ENCODE measurements at regions not wholly inside any gene's neighbourhood (a gene's known extent, or its start where the extent isn't known, plus 50 kb on each side); places are given as distances from the start of the nearest gene placed in this dataset.

DNA sequence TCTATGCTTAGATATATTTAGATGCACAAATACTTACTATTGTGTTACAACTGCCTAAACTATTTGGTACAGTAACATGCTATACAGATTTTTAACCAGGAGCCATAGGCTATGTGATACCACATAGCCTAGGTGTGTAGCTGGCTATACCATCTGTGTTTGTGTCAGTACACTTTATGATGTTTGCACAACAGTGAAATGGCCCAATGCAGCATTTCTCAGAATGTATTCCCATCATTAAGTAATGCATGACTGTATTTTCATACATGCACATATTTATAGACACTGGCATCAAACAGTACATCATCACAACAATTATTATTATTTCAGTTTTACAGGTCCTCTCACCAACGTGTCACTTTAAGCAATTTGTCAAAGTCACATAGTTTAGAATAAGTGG lies 979.5 kb upstream of the TENM4 start:
- Histone ChIP-seq H3K27ac (no peak overlapping the region), H3K4me3 (no peak overlapping the region)
- no peak for DNase-seq (ENCODE audit: low spot score)
- no peak for TF ChIP-seq CTCF (IDR thresholded peaks at IDR 0.05)

- DNase-seq (ENCODE audit: low spot score) = no peak
- Histone ChIP-seq H3K4me3 (no peak overlapping the region), H3K27ac (no peak overlapping the region)
- no peak for TF ChIP-seq CTCF (IDR thresholded peaks at IDR 0.05)
Measured at GRCh38 chr11:80417681-80418080, 976.9 kb upstream of the TENM4 start.

DNA sequence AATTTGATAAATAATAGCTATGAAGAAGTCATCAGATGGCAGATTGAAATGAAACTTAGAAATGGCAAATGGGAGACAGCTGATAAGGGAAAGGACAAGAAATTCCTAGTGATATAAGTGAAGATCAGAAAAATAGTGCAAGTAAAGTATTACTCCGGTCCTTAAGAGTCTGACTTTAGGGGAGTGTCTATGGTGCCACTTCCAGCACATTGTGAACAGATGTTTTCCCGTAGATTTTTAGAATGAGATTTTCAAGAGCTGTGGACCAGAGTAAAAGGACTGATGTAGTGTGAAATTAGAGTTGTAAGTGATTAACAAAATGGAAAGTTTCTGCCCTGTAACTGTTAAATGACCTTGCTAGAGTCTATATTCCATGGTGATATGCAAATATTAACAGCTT lies 974.8 kb upstream of the TENM4 start:
- no peak overlapping the region for H3K4me3 ChIP-seq
- H3K27ac ChIP-seq = no peak overlapping the region
- DNase-seq (ENCODE audit: low spot score) = no peak
- TF ChIP-seq CTCF (IDR thresholded peaks at IDR 0.05) = no peak

DNA sequence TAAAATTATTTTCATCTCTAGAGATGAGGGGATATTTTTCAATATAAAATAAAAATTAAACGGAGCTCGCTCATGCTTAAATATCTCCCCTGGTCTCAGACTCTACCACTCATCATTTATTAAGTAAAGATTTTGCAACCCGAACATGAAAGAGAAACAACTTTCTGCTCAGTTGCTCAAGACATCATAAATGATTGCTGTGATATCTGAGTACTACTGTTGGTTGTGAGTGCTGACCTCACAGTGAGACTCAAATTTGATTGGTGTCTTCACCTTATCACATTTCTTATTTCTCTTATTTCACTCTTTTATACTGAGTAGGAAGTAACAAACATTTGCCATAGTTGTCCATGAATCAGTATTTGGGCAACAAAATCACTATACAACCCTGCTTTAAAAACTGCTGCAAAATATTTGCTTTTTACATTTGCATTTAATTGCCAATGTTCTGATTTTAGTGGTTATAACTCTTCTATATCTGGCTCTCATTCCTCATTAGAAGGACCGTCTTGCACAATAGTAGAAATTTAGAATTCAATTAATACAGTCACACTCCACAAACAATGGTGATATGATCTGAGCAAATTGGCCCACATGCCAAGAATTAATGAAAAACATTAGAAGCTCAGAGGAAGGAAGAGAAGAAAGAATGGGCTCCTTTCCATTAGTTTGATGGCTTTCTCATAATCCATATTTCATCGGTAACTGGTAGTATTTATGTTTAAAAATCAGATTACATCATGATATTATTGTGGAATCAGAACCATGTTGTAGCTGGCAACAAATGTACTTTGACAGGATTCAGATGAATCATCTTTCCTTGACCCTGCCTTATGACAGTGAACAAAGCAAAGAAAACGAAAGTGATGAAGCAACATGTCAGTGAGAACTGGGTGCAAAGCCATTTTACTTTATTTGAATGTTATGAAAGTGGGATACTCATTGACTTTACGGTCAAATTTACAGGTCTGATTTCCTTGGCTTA lies 973.6 kb upstream of the TENM4 start:
- no peak overlapping the region for H3K4me3 ChIP-seq
- TF ChIP-seq CTCF (IDR thresholded peaks at IDR 0.05) = no peak
- H3K27ac ChIP-seq = no peak overlapping the region
- no peak for DNase-seq (ENCODE audit: low spot score)

DNA sequence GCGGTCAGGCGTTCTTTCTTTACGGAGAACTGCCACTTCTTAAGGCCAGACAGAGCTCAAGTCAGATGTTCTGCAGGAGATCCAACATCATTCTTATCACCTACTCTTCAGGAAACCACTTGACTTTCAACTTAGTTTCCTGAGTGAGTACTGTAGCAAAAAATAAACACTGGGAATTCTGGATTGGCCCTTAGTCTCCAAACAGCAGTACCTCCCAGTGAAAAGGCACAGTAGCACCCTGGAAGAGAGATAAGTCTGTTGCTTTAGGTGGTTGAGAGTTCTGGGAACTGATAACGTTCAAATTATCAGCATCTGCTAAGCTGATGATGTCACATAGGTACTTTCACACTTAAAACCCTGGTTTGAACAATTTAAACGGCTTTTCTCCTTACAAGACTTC lies 971.8 kb upstream of the TENM4 start:
- no peak overlapping the region for H3K27ac ChIP-seq
- no peak overlapping the region for H3K4me3 ChIP-seq
- no peak for DNase-seq (ENCODE audit: low spot score)
- TF ChIP-seq CTCF (IDR thresholded peaks at IDR 0.05) = no peak

DNA sequence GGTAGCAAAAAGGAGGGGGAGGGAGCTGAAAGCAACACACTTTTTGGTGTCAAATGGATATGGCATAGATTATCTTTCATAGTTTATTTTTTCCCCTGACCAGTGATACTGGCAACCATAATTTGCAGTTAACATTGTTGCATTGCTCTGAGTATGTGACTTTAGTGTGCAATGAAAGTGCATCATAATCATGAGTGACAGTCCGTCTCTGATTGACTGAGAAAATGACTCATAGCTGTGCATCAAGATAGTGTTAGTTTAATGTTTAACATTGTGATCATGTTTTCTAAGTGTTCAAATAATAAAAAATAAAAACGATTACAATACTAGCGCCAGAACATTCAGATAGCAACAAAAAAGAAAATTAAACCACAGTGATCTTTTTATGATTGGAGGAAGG lies 952.4 kb upstream of the TENM4 start:
- TF ChIP-seq CTCF (IDR thresholded peaks at IDR 0.05) = no peak
- Histone ChIP-seq H3K27ac (no peak overlapping the region), H3K4me3 (no peak overlapping the region)
- DNase-seq (ENCODE audit: low spot score) = no peak

- no peak for DNase-seq (ENCODE audit: low spot score)
- H3K4me3 ChIP-seq = no peak overlapping the region
- no peak for TF ChIP-seq CTCF (IDR thresholded peaks at IDR 0.05)
- no peak overlapping the region for H3K27ac ChIP-seq
Measured at GRCh38 chr11:80390505-80390904, 949.7 kb upstream of the TENM4 start.

Measured in coronary artery (tissue), 2 donors.